ENCODE measurements at regions not wholly inside any gene's neighbourhood (a gene's known extent, or its start where the extent isn't known, plus 50 kb on each side); places are given as distances from the start of the nearest gene placed in this dataset.

- TF ChIP-seq EZH2 (IDR thresholded peaks at IDR 0.05; ENCODE audit: borderline replicate concordance, insufficient read depth, low read depth, low read length, poor library complexity, severe bottlenecking): no peak
- TF ChIP-seq, protein P1, sequence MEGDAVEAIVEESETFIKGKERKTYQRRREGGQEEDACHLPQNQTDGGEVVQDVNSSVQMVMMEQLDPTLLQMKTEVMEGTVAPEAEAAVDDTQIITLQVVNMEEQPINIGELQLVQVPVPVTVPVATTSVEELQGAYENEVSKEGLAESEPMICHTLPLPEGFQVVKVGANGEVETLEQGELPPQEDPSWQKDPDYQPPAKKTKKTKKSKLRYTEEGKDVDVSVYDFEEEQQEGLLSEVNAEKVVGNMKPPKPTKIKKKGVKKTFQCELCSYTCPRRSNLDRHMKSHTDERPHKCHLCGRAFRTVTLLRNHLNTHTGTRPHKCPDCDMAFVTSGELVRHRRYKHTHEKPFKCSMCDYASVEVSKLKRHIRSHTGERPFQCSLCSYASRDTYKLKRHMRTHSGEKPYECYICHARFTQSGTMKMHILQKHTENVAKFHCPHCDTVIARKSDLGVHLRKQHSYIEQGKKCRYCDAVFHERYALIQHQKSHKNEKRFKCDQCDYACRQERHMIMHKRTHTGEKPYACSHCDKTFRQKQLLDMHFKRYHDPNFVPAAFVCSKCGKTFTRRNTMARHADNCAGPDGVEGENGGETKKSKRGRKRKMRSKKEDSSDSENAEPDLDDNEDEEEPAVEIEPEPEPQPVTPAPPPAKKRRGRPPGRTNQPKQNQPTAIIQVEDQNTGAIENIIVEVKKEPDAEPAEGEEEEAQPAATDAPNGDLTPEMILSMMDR (IDR thresholded peaks at IDR 0.05): no peak
- Histone ChIP-seq H3K9ac (ENCODE audit: low read length) (no peak overlapping the region), H2AFZ (ENCODE audit: insufficient read depth, low read depth, low read length, poor library complexity, severe bottlenecking) (no peak overlapping the region), H3K36me3 (replicated peaks in 1 of 2; ENCODE audit: control extremely low read depth in 1 of 2, control insufficient read depth in 1 of 2, extremely low read depth in 1 of 2, insufficient read depth in 2 of 2, low read length in 1 of 2) (no peaks in the 10 kb centered on the region), H3K4me2 (replicated peaks; ENCODE audit: low read depth, low read length, poor library complexity, severe bottlenecking) (no peak overlapping the region), H3K27ac (ENCODE audit: low read length in 2 of 2) (no peak overlapping the region), H4K20me1 (ENCODE audit: control insufficient read depth, insufficient read depth, low read length, poor library complexity, severe bottlenecking) (no peaks in the 10 kb centered on the region), H3K27me3 (replicated peaks in 1 of 4; ENCODE audit: control extremely low read depth in 1 of 4, control insufficient read depth in 3 of 4, insufficient read depth in 4 of 4, low read length in 3 of 4) (no peaks in the 10 kb centered on the region), H3K4me3 (ENCODE audit: control extremely low read depth in 1 of 5, extremely low read depth in 1 of 5, insufficient read depth in 1 of 5, low read depth in 2 of 5, low read length in 4 of 5) (no peak overlapping the region), H3K79me2 (ENCODE audit: control insufficient read depth, insufficient read depth, low read length) (no peaks in the 10 kb centered on the region), H3K4me1 (ENCODE audit: control insufficient read depth in 2 of 2, insufficient read depth in 2 of 2, low read length in 2 of 2) (peaks cover 13 to 21% of the 10 kb centered on the region in 2 donors), H3K9me3 (ENCODE audit: control extremely low read depth in 1 of 3, control insufficient read depth in 2 of 3, insufficient read depth in 1 of 3, low read length in 2 of 3) (peaks cover 0 to 4% (median 0%) of the 10 kb centered on the region in 3 donors)
- H3K4me1 Mint-ChIP-seq: peaks cover 27% of the 10 kb centered on the region
- ATAC-seq (ENCODE audit: low read depth) (no peak), DNase-seq (no peak)
- no CpG with 5 or more reads among the region's 7 CpGs for WGBS (ENCODE audit: insufficient coverage)
- no peaks in the 10 kb centered on the region for H3K27me3 Mint-ChIP-seq
- H3K9me3 Mint-ChIP-seq (ENCODE audit: insufficient read depth): no peaks in the 10 kb centered on the region
- H3K27ac Mint-ChIP-seq: no peak overlapping the region
- intact Hi-C loops (cut with micrococcal nuclease): no loop called here
- ChIA-PET CTCF (no interaction called here), POLR2A (interaction anchor here (0.6 kb wide), 1 partner anchor 143 kb away, joined by 4 read pairs; no protein-coding TSS in a partner anchor)
- H3K4me3 Mint-ChIP-seq: no peak overlapping the region
Measured at GRCh38 chr10:3936422-3937040, 151.5 kb upstream of the KLF6 start.

- ATAC-seq (ENCODE audit: low read depth) (no peak), DNase-seq (no peak)
- no peak for TF ChIP-seq EZH2 (IDR thresholded peaks at IDR 0.05; ENCODE audit: borderline replicate concordance, insufficient read depth, low read depth, low read length, poor library complexity, severe bottlenecking)
- TF ChIP-seq, protein P1 (IDR thresholded peaks at IDR 0.05): no peak
- Histone ChIP-seq H3K36me3 (replicated peaks in 1 of 2; ENCODE audit: control extremely low read depth in 1 of 2, control insufficient read depth in 1 of 2, extremely low read depth in 1 of 2, insufficient read depth in 2 of 2, low read length in 1 of 2) (no peaks in the 10 kb centered on the region), H3K4me3 (ENCODE audit: control extremely low read depth in 1 of 5, extremely low read depth in 1 of 5, insufficient read depth in 1 of 5, low read depth in 2 of 5, low read length in 4 of 5) (no peak overlapping the region), H2AFZ (ENCODE audit: insufficient read depth, low read depth, low read length, poor library complexity, severe bottlenecking) (no peak overlapping the region), H3K4me1 (ENCODE audit: control insufficient read depth in 2 of 2, insufficient read depth in 2 of 2, low read length in 2 of 2) (peaks cover 13 to 21% of the 10 kb centered on the region in 2 donors), H3K9ac (ENCODE audit: low read length) (no peak overlapping the region), H3K27ac (ENCODE audit: low read length in 2 of 2) (no peak overlapping the region), H3K27me3 (replicated peaks in 1 of 4; ENCODE audit: control extremely low read depth in 1 of 4, control insufficient read depth in 3 of 4, insufficient read depth in 4 of 4, low read length in 3 of 4) (no peaks in the 10 kb centered on the region), H3K9me3 (ENCODE audit: control extremely low read depth in 1 of 3, control insufficient read depth in 2 of 3, insufficient read depth in 1 of 3, low read length in 2 of 3) (peaks cover 0 to 4% (median 0%) of the 10 kb centered on the region in 3 donors), H4K20me1 (ENCODE audit: control insufficient read depth, insufficient read depth, low read length, poor library complexity, severe bottlenecking) (no peaks in the 10 kb centered on the region), H3K4me2 (replicated peaks; ENCODE audit: low read depth, low read length, poor library complexity, severe bottlenecking) (peak overlapping the region; percentile 66), H3K79me2 (ENCODE audit: control insufficient read depth, insufficient read depth, low read length) (no peaks in the 10 kb centered on the region)
- Mint-ChIP-seq H3K4me3 (peak overlapping the region; percentile 52), H3K27ac (peak overlapping the region; percentile 29), H3K9me3 (ENCODE audit: insufficient read depth) (no peaks in the 10 kb centered on the region), H3K4me1 (peaks cover 27% of the 10 kb centered on the region), H3K27me3 (no peaks in the 10 kb centered on the region)
- CTCF ChIA-PET: no interaction called here
- 84% methylated on average over 5 of the region's 9 CpGs for WGBS (ENCODE audit: insufficient coverage)
- POLR2A ChIA-PET: interaction anchor here (0.6 to 1.3 kb wide), 2 partner anchors 144 to 151 kb away, joined by 4 read pairs; partner anchors contain the start of gene KLF6
- intact Hi-C loops (cut with micrococcal nuclease): loop anchor here (1.0 to 2.0 kb wide), 5 partner anchors 33 to 397 kb away; partner anchors contain the start of gene KLF6
Measured at GRCh38 chr10:3935933-3936359, 150.9 kb upstream of the KLF6 start.

Data from B cell (primary cell).